Bronchial epithelial cell (primary cell): ENCODE measurements at regions not wholly inside any gene's neighbourhood (a gene's known extent, or its start where the extent isn't known, plus 50 kb on each side); places are given as distances from the start of the nearest gene placed in this dataset.
"Not testable (repeated sequence)": the region's sequence is repeated elsewhere in the genome, so short reads cannot be mapped to it uniquely, and the experiment has no call there.

Experiments
- DNase-seq: peaks from one replicate; pipeline ENCODE4 v3.0.0-alpha.2; 2010; ENCODE audit warnings: low read depth
- FAIRE-seq: peaks from 2 replicates; lab custom pipeline; 2011; peaks lifted over from hg19 to GRCh38; lab: Jason Lieb, UNC
- H3K27me3 ChIP-seq: 2 replicates; pipeline ENCODE4 v1.5.1; 2011; ENCODE audit warnings: low read length; ENCODE audit not compliant: control insufficient read depth, insufficient read depth
- H3K36me3 ChIP-seq: 2 replicates; pipeline ENCODE4 v1.5.1; 2011; ENCODE audit warnings: low read length; ENCODE audit not compliant: control insufficient read depth, insufficient read depth
- H3K4me3 ChIP-seq: 2 replicates; pipeline ENCODE4 v1.5.1; 2011; ENCODE audit warnings: mild to moderate bottlenecking, low read depth, low read length, control low read depth
- TF ChIP-seq, protein P1 (sequence below): IDR thresholded peaks from 2 replicates; pipeline ENCODE4 v1.5.1; 2011; ENCODE audit warnings: mild to moderate bottlenecking, moderate library complexity, low read length, control low read depth, inconsistent platforms; ENCODE audit not compliant: insufficient read depth, severe bottlenecking

DNA sequence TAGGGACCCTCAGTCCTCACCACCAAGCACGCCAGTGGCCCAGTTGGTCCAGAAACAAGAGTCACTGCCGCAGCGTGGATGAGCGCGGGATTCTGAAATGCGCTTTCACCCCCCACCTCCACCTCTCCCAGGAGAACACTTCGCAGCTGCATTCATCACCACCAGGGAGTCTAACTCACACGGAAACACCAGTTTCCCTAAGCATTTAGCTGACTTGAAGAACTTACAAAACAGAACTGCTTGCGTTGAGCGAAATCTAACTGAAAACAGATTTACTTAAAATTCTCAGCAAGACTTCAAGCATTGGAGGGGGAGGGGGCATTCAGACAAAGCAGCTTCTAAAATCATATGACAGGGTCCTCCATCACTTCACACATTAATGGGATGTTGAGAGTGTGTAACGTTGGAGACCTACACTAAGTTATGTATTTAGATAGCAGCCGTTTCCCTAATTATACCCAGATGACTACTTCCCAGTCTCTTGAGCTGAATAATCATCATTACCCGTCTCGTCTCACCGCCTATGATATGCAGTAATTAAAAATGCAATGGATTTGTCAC lies 258.2 kb upstream of the IRS2 start:
- DNase-seq (no peak), FAIRE-seq (no peak)
- no peaks in the 10 kb centered on the region for H3K27me3 ChIP-seq
- TF ChIP-seq, protein P1, sequence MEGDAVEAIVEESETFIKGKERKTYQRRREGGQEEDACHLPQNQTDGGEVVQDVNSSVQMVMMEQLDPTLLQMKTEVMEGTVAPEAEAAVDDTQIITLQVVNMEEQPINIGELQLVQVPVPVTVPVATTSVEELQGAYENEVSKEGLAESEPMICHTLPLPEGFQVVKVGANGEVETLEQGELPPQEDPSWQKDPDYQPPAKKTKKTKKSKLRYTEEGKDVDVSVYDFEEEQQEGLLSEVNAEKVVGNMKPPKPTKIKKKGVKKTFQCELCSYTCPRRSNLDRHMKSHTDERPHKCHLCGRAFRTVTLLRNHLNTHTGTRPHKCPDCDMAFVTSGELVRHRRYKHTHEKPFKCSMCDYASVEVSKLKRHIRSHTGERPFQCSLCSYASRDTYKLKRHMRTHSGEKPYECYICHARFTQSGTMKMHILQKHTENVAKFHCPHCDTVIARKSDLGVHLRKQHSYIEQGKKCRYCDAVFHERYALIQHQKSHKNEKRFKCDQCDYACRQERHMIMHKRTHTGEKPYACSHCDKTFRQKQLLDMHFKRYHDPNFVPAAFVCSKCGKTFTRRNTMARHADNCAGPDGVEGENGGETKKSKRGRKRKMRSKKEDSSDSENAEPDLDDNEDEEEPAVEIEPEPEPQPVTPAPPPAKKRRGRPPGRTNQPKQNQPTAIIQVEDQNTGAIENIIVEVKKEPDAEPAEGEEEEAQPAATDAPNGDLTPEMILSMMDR, result no peak
- no peaks in the 10 kb centered on the region for H3K36me3 ChIP-seq
- no peak overlapping the region for H3K4me3 ChIP-seq

DNA sequence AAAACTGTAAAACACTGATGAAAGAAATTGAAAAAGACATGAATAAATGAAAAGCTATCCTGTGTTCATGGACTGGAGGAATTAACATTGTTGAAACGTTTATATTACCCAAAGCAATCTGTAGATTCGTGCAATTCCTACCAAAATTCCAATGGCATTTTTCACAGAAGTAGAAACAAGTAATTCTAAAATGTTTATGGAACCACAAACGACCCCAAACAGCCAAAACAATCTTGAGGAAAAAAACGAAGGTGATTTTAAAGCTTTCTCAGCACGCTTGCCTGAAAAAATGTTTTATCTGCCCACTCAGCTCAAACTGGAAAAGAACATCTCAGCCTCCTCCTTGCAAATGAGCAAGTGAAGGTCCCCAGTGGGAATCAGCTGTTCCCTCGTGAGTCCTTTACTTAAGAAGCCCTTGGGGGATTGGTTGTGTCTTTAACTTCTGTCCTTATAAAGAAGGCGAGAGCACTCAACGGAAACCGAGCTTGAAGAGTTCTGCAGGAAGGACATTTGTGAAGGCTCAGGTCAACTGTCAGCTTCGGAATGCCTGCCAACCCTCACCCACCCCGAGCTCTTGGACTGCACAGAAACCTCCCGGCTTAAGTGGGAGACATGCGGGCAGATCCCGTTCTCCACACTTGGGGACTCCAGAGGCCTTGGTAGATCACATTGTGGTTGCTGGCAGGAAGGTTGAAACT lies 256.0 kb upstream of the IRS2 start:
- TF ChIP-seq, protein P1, result no peak
- no peak overlapping the region for H3K4me3 ChIP-seq
- DNase-seq (no peak), FAIRE-seq (no peak)
- H3K27me3 ChIP-seq, result no peaks in the 10 kb centered on the region
- no peaks in the 10 kb centered on the region for H3K36me3 ChIP-seq

DNA sequence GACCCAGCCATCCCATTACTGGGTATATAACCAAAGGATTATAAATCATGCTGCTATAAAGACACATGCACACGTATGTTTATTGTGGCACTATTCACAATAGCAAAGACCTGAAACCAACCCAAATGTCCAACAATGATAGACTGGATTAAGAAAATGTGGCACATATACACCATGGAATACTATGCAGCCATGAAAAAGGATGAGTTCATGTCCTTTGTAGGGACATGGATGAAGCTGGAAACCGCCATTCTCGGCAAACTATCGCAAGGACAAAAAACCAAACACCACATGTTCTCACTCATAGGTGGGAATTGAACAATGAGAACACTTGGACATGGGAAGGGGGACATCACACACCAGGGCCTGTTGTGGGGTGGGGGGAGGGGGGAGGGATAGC lies 255.3 kb upstream of the IRS2 start:
- H3K36me3 ChIP-seq, DNase-seq, H3K4me3 ChIP-seq, FAIRE-seq, H3K27me3 ChIP-seq: not testable (repeated sequence)

DNA sequence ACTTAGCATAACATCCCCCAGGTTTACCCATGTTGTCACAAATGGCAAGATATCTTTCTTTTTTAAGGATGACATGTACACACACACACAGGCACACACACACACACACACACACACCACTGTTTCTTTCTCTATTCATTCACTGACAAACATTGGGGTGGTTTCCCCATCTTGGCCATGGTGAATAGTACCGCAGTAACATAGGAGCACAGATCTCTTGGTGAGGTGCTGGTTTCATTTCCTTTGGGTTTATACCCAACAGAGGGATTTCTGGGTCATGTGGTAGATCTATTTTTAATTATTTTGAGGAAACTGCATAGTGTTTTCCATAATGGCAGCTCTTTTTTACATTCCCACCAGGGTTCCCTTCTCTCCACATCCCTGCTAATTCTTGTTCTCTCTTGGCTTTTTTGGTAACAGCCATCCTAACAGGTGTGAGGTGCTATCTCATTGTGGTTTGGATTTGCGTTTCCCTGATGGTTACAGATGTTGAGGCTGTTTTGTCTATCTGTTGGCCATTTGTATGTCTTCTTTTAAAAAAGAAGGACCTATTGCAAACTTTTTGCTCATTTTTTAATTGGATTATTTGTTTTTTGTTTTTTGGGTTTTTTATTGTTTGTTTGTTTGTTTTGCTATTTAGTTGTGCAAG lies 251.7 kb upstream of the IRS2 start:
- no peak for FAIRE-seq
- TF ChIP-seq, protein P1, result no peak
- Histone ChIP-seq H3K4me3 (no peak overlapping the region), H3K36me3 (no peaks in the 10 kb centered on the region), H3K27me3 (no peaks in the 10 kb centered on the region)
- DNase-seq, result no peak

DNA sequence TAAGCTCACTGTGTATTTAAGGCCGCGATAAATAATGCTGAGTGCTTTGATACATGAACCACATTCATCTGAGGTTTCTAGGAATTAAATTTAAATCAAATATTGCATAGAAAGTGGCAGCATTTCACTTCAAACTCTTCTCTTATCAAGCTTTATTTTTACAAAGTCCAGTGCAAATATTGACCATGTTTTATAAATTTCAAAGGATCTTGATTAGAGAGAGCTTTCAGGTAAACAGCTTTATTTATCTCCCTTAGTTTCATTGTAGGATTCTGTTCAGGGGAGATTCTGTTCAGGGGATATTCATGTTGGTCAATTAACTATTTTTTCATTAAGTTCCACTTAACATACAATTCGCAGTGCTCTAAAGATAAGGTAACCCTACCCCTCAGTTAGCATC lies 249.7 kb upstream of the IRS2 start:
- Histone ChIP-seq H3K27me3 (no peaks in the 10 kb centered on the region), H3K4me3 (no peak overlapping the region), H3K36me3 (no peaks in the 10 kb centered on the region)
- TF ChIP-seq, protein P1, result no peak
- no peak for DNase-seq
- no peak for FAIRE-seq

DNA sequence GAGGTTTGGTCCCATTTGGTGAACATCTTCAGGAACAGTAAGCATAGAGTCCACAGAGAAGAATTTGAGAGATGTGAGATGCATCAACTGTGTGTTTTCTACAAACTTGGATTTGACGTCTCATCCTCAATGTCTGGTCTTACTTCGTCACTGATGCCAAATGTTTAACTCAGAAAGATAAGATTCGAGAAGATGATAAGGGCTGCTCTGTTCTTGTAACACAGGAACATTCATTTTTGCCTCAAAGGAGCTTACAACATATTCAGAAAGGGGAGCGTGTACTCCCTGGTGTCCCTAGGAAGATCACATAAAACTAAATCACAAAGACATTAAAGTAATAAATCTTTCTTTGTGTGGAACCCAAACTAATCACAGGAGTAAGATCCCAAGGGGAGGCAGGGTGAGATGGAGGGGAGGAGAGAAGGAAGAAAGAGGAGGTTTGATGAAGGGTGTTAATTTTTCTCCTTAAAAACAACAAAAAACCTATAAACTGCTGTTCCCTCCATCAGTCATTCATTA lies 247.7 kb upstream of the IRS2 start:
- Histone ChIP-seq H3K4me3 (no peak overlapping the region), H3K36me3 (no peaks in the 10 kb centered on the region), H3K27me3 (no peaks in the 10 kb centered on the region)
- FAIRE-seq, result no peak
- TF ChIP-seq, protein P1, result no peak
- no peak for DNase-seq
